GM23248 (cell line): ENCODE measurements at regions not wholly inside any gene's neighbourhood (a gene's known extent, or its start where the extent isn't known, plus 50 kb on each side); places are given as distances from the start of the nearest gene placed in this dataset.

Source experiments
- EZH2 ChIP-seq: fragments of 200-600 bp; sonication (generic); IDR thresholded peaks from 2 replicates; pipeline ENCODE4 v1.6.1; 2018; ENCODE audit warnings: antibody characterized with exemption, mild to moderate bottlenecking; ENCODE audit not compliant: insufficient read depth, poor library complexity, severe bottlenecking
- EZH2phosphoT487 ChIP-seq: fragments of 200-600 bp; sonication (generic); IDR thresholded peaks from 2 replicates; pipeline ENCODE4 v1.6.1; 2018; ENCODE audit warnings: antibody characterized with exemption, moderate library complexity, mild to moderate bottlenecking, low read depth; ENCODE audit not compliant: insufficient read depth

- TF ChIP-seq EZH2 (no peak), EZH2phosphoT487 (no peak)
Measured at GRCh38 chr4:159592898-159593556, 490.1 kb downstream of the RAPGEF2 start.
